GM18858 (cell line): ENCODE measurements at regions not wholly inside any gene's neighbourhood (a gene's known extent, or its start where the extent isn't known, plus 50 kb on each side); places are given as distances from the start of the nearest gene placed in this dataset.
"Not testable (repeated sequence)": the region's sequence is repeated elsewhere in the genome, so short reads cannot be mapped to it uniquely, and the experiment has no call there.

Experiments
- ATAC-seq: cut with Tn5 transposase; IDR thresholded peaks from one replicate; pipeline ENCODE4 v1.9.1; 2021; ENCODE audit not compliant: unreplicated experiment

DNA sequence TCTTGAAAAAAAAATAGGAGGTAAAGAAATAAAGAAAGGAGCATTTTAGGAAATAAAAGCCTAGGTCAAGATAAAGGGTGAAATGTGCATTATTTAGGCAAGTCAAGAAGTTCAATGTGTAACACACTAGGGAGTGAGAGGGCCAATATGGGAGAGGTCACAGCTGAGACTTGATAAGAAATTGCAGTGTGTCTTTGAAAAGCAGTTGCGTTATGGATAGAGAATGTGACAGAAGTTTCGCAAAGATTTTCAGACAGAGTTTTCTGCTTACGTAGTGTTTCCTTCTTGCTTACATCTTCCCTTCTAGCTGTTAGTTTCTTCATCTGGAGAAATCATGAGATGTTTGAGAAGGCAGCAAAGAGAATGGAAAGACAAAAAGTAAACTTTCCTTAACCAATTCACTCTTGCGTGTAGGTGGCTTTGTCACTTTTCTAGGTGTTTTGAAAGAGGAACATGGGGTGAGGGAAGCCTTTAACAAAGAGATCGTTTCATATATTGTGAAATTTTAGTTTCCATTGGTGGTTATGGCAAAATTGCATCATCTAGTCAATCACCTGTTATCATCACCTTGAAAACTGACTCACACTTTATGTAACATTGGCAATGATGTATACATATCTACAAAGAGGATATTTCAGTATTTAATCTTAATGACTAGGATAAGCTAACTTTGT, 975.5 kb downstream of the OLFM4 start:
- no peak for ATAC-seq

GRCh38 chr13:54016542-54016941, 987.9 kb downstream of the OLFM4 start:
- ATAC-seq = no peak

- no peak for ATAC-seq
These were observed 989.9 kb downstream of the OLFM4 start for GRCh38 chr13:54018485-54018884.

GRCh38 chr13:54029226-54029625, 1000.6 kb downstream of the OLFM4 start:
- ATAC-seq = peak; percentile 100

DNA sequence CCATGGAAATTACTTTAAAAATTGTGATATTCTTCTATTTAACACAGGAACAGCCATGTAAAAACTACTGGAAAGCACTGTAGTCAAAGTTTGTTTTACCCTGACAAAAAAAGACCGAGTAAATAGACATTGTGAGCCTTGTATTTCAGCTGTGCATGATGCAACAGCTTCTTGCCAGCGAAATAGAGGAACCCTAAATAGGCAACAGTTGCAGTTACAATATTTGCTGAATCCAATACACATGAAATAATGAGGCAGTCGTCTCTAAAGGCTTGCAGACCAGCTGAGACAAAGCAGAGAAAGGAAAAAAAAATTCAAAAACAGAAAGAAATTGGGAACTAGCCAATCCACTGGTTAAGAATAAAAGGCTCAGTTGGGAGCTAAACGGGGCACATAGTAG, 1001.1 kb downstream of the OLFM4 start:
- no peak for ATAC-seq

- ATAC-seq = no peak
These were observed 1004.8 kb downstream of the OLFM4 start for GRCh38 chr13:54033323-54033861.

- no peak for ATAC-seq
These were observed 1005.4 kb downstream of the OLFM4 start for GRCh38 chr13:54034047-54034446.

DNA sequence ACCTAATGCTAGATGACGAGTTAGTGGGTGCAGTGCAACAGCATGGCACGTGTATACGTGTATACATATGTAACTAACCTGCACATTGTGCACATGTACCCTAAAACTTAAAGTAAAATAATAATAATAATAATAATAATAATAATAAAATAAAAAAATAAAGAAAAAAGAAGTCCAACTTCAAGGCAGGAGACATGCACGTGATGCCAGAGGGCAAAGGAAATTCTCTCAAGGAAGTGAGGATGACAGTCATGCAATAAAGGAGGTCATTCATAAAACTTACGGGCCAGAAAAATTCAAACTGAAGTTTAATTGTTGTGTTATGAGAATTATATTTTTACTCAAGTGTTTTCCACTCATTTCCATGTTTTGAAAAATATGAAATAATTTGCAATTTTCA, 1028.8 kb downstream of the OLFM4 start:
- ATAC-seq = not testable (repeated sequence)

DNA sequence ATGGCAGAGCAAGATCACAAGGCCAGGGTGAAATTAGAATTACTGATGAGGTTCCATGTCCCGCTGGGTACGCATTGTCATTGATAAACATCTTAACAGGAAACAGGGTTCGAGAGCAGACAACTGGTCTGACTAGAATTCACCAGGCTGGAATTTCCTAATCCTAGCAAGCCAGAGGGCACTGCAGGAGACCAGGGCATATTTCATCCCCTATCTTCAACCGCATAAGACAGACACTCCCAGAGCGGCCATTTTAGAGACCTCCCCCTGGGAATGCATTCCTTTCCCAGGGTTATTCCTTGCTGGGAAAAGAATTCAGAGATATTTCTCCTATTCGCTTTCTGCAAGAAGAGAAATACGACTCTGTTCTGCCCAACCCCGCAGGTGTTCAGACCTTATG, 1041.3 kb downstream of the OLFM4 start:
- ATAC-seq = not testable (repeated sequence)

DNA sequence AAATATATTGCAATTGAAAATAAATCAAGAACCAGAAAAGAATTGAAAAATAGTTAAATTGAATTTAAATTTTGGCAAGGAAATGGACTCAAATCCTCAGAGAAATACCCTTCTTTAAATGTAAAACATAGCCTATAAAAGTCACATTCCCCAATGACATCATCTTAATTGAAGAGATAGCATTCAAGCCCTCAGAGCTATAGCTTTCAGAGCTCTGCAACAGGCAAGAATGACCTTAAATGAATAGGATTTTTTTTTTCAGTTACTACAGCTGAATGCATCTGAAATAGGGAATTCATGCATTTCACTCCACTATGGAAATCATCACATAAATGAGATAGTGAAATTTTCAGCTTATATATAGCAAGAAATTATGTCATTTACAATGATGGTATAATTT, 1049.0 kb downstream of the OLFM4 start:
- no peak for ATAC-seq

DNA sequence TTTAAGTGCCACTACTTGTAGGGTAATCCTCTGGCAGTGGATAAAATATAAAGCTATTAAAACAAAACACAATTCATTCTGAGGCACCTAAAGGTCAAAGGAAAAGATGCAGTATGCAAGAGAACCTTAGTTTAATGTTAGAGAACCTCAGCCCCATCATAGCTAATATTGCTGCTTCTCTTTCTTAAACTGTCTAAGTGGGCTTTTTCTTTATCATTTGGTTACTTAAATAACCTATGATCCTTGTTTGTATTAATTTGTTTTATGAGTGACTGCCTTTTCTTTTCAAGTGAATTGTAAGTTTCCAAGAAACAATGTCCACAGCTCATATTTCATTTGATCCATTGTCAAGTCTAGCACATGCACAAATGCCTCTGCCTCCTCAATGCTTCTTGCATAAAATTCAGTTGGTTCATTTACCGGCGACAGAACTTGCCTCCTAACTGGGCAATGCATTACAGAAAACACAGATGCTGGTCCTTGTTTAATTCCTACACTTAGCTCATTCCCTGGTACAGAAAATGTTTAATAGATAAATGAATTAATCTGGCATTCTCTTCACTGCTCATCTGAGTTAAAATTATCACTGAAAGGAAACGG, 1049.8 kb downstream of the OLFM4 start:
- no peak for ATAC-seq

GRCh38 chr13:54082309-54082708, 1053.7 kb downstream of the OLFM4 start:
- not testable (repeated sequence) for ATAC-seq

- no peak for ATAC-seq
These were observed 1063.3 kb downstream of the OLFM4 start for GRCh38 chr13:54091884-54092283.

GRCh38 chr13:54092686-54093085, 1064.1 kb downstream of the OLFM4 start:
- ATAC-seq = no peak

GRCh38 chr13:54110597-54110996, 1082.0 kb downstream of the OLFM4 start:
- ATAC-seq = no peak

DNA sequence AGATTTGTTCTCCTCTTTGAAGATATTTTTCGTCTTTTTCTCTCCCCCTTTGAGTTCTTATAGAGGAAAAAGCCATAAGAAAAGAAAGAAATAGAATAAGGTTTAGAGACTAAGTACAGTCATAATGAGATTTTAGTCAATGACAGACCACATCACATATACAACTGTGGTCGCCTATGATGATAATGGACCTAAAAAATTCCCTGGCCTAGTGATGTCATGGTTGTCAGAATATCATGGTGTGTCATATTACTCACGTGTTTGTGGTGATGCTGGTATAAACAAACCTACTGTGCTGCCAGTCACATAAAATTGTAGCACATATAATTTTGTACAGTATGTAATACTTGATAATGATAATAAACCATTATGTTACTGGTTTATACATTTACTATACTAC, 1096.1 kb downstream of the OLFM4 start:
- no peak for ATAC-seq

GRCh38 chr13:54130931-54131330, 1102.3 kb downstream of the OLFM4 start:
- not testable (repeated sequence) for ATAC-seq

GRCh38 chr13:54131433-54131832, 1102.8 kb downstream of the OLFM4 start:
- ATAC-seq = not testable (repeated sequence)

- not testable (repeated sequence) for ATAC-seq
These were observed 1103.5 kb downstream of the OLFM4 start for GRCh38 chr13:54132127-54132526.

GRCh38 chr13:54132720-54133119, 1104.1 kb downstream of the OLFM4 start:
- ATAC-seq = not testable (repeated sequence)

GRCh38 chr13:54133746-54134145, 1105.1 kb downstream of the OLFM4 start:
- ATAC-seq = no peak

DNA sequence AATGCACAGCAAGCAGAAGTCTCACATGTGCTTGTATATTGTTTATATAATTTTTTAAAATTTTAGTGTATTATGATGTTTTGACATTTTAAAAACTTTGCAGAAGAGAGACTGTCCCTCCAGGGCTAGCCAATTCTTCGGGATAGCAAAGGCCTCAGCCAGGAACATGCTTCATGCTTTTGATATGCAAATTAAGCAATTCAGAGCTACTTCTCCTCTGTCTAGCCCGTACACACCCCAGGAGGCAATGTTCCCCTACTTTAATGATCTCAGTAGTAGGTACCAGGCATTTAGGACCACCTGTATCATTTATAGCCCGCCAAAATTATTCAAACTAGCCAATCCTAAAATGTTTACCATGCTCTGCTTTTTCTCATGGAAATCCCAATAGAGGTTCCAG, 1116.2 kb downstream of the OLFM4 start:
- no peak for ATAC-seq

GRCh38 chr13:54150851-54151250, 1122.2 kb downstream of the OLFM4 start:
- ATAC-seq = no peak
